CD4-positive, CD25-positive, alpha-beta regulatory T cell (primary cell): ENCODE measurements at regions not wholly inside any gene's neighbourhood (a gene's known extent, or its start where the extent isn't known, plus 50 kb on each side); places are given as distances from the start of the nearest gene placed in this dataset.

Experiments used
- ATAC-seq, 2 donors: fragments of 150-1000 bp; cut with Tn5 transposase; one replicate each; pipeline ENCODE4 v1.10.0; 2021; ENCODE audit warnings: low read depth in 2 of 2, moderate number of reproducible peaks in 2 of 2, moderate library complexity in 1 of 2
- DNase-seq, 3 donors: peaks; one replicate each; pipeline versions ENCODE4 v3.0.0 to v3.0.0-alpha.2; 2012 to 2022; ENCODE audit warnings: mixed read lengths in 1 of 3
- H3K27ac ChIP-seq: one replicate; pipeline ENCODE4 v1.7.0; 2013; ENCODE audit warnings: mild to moderate bottlenecking, low read length; ENCODE audit not compliant: insufficient read depth, poor library complexity, severe bottlenecking
- H3K27me3 ChIP-seq: one replicate; pipeline ENCODE4 v1.7.0; 2013; ENCODE audit warnings: low read length; ENCODE audit not compliant: control insufficient read depth, insufficient read depth
- H3K36me3 ChIP-seq: one replicate; pipeline ENCODE4 v1.7.0; 2013; ENCODE audit warnings: mild to moderate bottlenecking, low read length, moderate library complexity; ENCODE audit not compliant: control insufficient read depth, insufficient read depth
- H3K4me1 ChIP-seq: 2 replicates; pipeline ENCODE4 v1.7.0; 2013; ENCODE audit warnings: mild to moderate bottlenecking, low read length; ENCODE audit not compliant: insufficient read depth, control insufficient read depth, poor library complexity, severe bottlenecking
- H3K4me3 ChIP-seq: one replicate; pipeline ENCODE4 v1.7.0; 2013; ENCODE audit warnings: low read depth, mild to moderate bottlenecking, low read length, moderate library complexity
- H3K9me3 ChIP-seq, 2 experiments: 1 replicate in 1 of 2; 2 replicates in 1 of 2; pipeline ENCODE4 v1.7.0; 2013; ENCODE audit warnings: low read length in 2 of 2, mild to moderate bottlenecking in 1 of 2, moderate library complexity in 1 of 2; ENCODE audit not compliant: control insufficient read depth in 2 of 2
- H3K27ac Mint-ChIP-seq, 3 donors: one replicate each; pipeline ENCODE4 v1.8.0; 2020 to 2022; ENCODE audit warnings: mild to moderate bottlenecking in 3 of 3, mixed read lengths in 3 of 3, moderate library complexity in 2 of 3
- H3K27me3 Mint-ChIP-seq: one replicate; pipeline ENCODE4 v1.8.0; 2022; ENCODE audit warnings: mild to moderate bottlenecking, mixed read lengths
- H3K36me3 Mint-ChIP-seq: one replicate; pipeline ENCODE4 v1.8.0; 2020; ENCODE audit warnings: mixed read lengths
- H3K4me1 Mint-ChIP-seq, 4 donors: one replicate each; pipeline ENCODE4 v1.8.0; 2020 to 2022; ENCODE audit warnings: mixed read lengths in 4 of 4, mild to moderate bottlenecking in 1 of 4
- H3K4me3 Mint-ChIP-seq, 4 donors: one replicate each; pipeline ENCODE4 v1.8.0; 2020 to 2022; ENCODE audit warnings: mild to moderate bottlenecking in 4 of 4, mixed read lengths in 4 of 4, moderate library complexity in 3 of 4
- H3K9me3 Mint-ChIP-seq, 7 donors: one replicate each; pipeline ENCODE4 v1.8.0; 2020 to 2022; ENCODE audit warnings: mixed read lengths in 7 of 7, mild to moderate bottlenecking in 3 of 7, moderate library complexity in 2 of 7

DNA sequence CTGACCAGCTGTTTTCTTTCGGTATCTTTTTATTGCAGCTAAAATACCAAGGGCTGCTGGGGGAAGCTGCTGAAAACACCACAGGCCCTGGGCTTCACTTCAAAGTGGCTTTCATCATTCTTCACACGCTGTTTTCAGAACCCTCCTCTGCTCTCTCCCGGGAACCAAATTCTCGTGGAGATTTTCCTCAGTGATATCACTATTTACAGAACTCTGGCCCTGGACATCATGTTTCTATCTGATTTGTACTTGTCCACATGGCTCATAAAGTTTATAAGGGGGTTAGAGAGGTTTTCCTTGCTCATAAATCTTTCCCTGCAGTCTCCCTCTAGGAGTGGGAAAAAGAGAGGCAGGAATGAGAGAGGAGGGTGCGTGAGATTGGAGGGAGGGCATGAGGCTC is 177.4 kb upstream of the NPVF start:
- Histone ChIP-seq H3K4me1 (no peaks in the 10 kb centered on the region), H3K4me3 (no peak overlapping the region), H3K9me3 (no peaks in the 10 kb centered on the region), H3K36me3 (no peaks in the 10 kb centered on the region), H3K27ac (no peak overlapping the region), H3K27me3 (no peaks in the 10 kb centered on the region)
- no peak for DNase-seq
- peaks cover 0 to 2% (median 0%) of the 10 kb centered on the region in 7 donors for H3K9me3 Mint-ChIP-seq
- H3K4me3 Mint-ChIP-seq, result no peak overlapping the region
- H3K27me3 Mint-ChIP-seq, result peaks cover 5% of the 10 kb centered on the region
- no peak for ATAC-seq
- no peaks in the 10 kb centered on the region for H3K36me3 Mint-ChIP-seq
- no peaks in the 10 kb centered on the region for H3K4me1 Mint-ChIP-seq
- peak overlapping the region in 1 of 3 donors; percentile 50 for H3K27ac Mint-ChIP-seq

DNA sequence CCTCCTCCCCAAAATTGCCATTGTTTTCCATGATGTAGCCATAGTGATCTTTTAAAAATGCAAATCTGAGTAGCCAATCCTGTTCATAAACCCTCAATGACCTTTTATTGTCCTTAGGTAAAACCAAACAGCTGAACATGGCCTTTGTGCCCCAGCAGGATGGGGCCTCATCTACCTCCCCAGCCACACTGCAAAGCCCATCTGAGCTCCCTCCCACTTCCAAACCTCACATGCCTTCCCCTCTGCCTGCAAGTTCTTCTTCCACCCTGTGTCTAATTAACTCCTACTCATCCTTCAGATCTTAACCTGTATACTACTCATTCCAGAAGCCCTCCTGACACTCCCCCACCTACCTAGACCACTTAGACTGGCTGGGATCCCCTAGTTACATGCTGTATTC is 178.8 kb upstream of the NPVF start:
- Mint-ChIP-seq H3K27ac (no peak overlapping the region), H3K9me3 (no peaks in the 10 kb centered on the region), H3K27me3 (no peaks in the 10 kb centered on the region), H3K4me3 (no peak overlapping the region), H3K36me3 (no peaks in the 10 kb centered on the region), H3K4me1 (no peaks in the 10 kb centered on the region)
- Histone ChIP-seq H3K4me1 (no peaks in the 10 kb centered on the region), H3K36me3 (no peaks in the 10 kb centered on the region), H3K4me3 (no peak overlapping the region), H3K27me3 (no peaks in the 10 kb centered on the region), H3K9me3 (no peaks in the 10 kb centered on the region), H3K27ac (no peak overlapping the region)
- DNase-seq (no peak), ATAC-seq (no peak)

DNA sequence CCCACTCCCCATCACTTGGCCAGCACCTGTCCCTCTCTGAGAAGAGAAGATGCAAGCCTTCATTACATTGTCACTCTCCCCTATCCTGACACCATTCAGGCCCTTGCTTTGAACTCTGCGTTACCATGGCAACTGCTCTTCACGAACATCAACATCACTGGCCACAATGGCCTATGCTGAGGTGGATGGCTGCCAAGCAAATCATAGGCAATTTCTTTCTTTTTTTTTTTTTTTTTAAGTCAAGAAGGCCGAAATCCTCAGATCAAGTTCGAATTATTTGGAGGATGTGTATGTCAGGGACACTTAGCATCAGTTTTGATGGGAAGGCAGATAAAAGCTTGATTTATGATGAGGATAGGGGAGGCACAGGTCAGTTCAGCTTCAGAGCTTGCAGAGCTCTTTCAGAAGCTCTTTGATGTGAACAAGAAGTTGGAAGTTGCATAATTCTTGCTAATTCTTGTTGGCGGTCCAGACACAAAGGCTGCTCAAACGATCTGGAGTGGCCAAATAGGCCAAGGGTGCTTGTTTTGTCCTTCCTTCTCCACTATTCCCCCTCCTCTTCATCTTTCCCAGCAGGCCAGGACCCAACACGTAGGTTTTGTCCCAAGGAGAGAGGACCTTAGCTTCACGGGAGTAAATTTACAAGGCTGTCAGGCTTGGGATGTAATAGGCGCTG is 179.9 kb upstream of the NPVF start:
- H3K27me3 Mint-ChIP-seq, result no peaks in the 10 kb centered on the region
- no peak overlapping the region for H3K4me3 Mint-ChIP-seq
- no peak overlapping the region for H3K27ac ChIP-seq
- H3K27ac Mint-ChIP-seq, result no peak overlapping the region
- no peaks in the 10 kb centered on the region for H3K36me3 Mint-ChIP-seq
- no peaks in the 10 kb centered on the region for H3K9me3 ChIP-seq
- ATAC-seq (no peak), DNase-seq (no peak)
- no peaks in the 10 kb centered on the region for H3K4me1 ChIP-seq
- H3K27me3 ChIP-seq, result no peaks in the 10 kb centered on the region
- H3K4me1 Mint-ChIP-seq, result no peaks in the 10 kb centered on the region
- H3K36me3 ChIP-seq, result no peaks in the 10 kb centered on the region
- no peaks in the 10 kb centered on the region for H3K9me3 Mint-ChIP-seq
- H3K4me3 ChIP-seq, result no peak overlapping the region

DNA sequence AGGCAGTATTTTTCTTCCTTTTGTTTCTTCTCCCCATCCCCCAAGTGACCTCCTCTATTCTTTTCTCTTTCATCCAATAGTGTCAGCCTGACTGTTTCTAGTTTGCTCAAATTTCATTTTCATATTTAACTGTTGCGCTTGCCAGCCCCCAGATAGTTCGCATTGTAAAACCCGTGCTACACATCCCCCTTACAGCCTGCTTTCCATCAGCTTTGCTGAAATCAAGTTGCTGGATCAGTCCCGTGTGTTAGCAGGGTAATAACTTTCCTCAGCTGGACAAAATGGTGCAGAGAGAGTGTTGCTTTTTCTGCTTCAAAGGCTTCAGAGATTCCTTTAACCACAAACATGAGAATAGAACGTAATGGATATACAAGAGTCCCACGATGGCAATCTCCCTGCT is 180.6 kb upstream of the NPVF start:
- Mint-ChIP-seq H3K9me3 (no peaks in the 10 kb centered on the region), H3K27me3 (no peaks in the 10 kb centered on the region), H3K4me1 (no peaks in the 10 kb centered on the region), H3K27ac (no peak overlapping the region), H3K4me3 (no peak overlapping the region), H3K36me3 (no peaks in the 10 kb centered on the region)
- no peaks in the 10 kb centered on the region for H3K4me1 ChIP-seq
- no peak for ATAC-seq
- no peaks in the 10 kb centered on the region for H3K36me3 ChIP-seq
- no peak overlapping the region for H3K27ac ChIP-seq
- DNase-seq, result no peak
- no peak overlapping the region for H3K4me3 ChIP-seq
- no peaks in the 10 kb centered on the region for H3K9me3 ChIP-seq
- no peaks in the 10 kb centered on the region for H3K27me3 ChIP-seq

DNA sequence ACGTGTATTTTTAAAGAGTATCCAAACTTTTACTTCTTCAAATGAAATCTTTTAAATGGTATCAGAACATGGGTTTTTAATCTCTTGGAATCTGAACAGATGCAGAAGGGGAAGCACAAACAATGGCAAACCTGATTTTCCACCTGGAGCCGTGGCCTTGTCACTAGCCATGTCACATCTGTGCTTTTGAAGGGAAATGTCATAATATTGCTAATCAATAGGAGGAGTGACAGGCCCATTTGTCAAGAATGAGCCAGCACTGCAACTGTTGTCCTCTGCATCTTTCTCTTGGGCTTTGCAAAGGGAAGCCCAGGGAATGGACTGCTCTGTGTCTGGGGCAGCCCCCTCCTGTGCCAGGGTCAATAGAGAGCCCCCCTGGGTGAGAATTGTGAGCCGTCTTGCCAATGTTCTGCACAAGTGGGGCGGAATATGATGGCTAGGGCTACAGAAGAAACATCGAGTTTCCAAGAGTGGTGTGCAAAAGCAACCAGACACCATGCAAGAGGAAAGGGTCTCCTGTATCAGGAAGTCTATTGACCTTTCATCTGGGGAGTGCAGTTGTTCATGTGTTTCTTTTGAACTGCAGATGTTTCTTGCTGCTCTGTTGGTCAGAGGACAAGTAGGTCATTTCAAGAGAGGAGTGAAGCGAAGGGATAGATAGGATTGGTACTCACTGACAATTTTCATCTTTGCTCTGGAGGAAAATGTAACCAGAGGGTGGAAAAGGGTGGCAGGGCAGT is 181.8 kb upstream of the NPVF start:
- Mint-ChIP-seq H3K36me3 (no peaks in the 10 kb centered on the region), H3K9me3 (no peaks in the 10 kb centered on the region), H3K4me1 (no peaks in the 10 kb centered on the region), H3K27me3 (no peaks in the 10 kb centered on the region), H3K4me3 (no peak overlapping the region), H3K27ac (no peak overlapping the region)
- no peaks in the 10 kb centered on the region for H3K36me3 ChIP-seq
- no peak overlapping the region for H3K4me3 ChIP-seq
- H3K9me3 ChIP-seq, result no peaks in the 10 kb centered on the region
- ATAC-seq (no peak), DNase-seq (no peak)
- H3K4me1 ChIP-seq, result no peaks in the 10 kb centered on the region
- no peaks in the 10 kb centered on the region for H3K27me3 ChIP-seq
- no peak overlapping the region for H3K27ac ChIP-seq

DNA sequence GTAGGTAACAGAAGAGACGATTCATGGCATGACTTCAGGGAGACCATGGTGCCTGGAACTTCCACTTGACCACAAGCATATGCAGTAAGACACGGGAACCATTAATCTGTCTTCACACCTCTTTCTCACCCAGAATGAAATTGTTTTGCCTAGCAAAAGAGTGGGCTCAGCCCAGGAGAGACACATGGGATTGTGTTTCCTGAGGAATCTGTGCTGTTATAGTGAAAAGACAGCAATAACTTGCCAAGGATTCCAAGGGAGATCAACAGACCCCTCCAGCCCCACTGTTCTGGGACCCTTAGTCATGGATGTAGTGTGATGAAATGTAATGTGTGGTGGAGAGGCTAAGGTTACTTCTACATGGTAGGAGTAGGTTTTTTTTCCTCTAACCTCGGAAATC is 192.5 kb upstream of the NPVF start:
- H3K4me1 ChIP-seq, result no peaks in the 10 kb centered on the region
- no peak overlapping the region for H3K4me3 Mint-ChIP-seq
- ATAC-seq, result no peak
- H3K9me3 Mint-ChIP-seq, result peaks cover 0 to 1% (median 0%) of the 10 kb centered on the region in 7 donors
- H3K27ac Mint-ChIP-seq, result no peak overlapping the region
- no peaks in the 10 kb centered on the region for H3K4me1 Mint-ChIP-seq
- H3K27me3 Mint-ChIP-seq, result peaks cover 10% of the 10 kb centered on the region
- H3K36me3 Mint-ChIP-seq, result no peaks in the 10 kb centered on the region
- H3K27ac ChIP-seq, result no peak overlapping the region
- H3K4me3 ChIP-seq, result no peak overlapping the region
- DNase-seq, result no peak
- H3K27me3 ChIP-seq, result no peaks in the 10 kb centered on the region
- H3K36me3 ChIP-seq, result no peaks in the 10 kb centered on the region
- H3K9me3 ChIP-seq, result no peaks in the 10 kb centered on the region

DNA sequence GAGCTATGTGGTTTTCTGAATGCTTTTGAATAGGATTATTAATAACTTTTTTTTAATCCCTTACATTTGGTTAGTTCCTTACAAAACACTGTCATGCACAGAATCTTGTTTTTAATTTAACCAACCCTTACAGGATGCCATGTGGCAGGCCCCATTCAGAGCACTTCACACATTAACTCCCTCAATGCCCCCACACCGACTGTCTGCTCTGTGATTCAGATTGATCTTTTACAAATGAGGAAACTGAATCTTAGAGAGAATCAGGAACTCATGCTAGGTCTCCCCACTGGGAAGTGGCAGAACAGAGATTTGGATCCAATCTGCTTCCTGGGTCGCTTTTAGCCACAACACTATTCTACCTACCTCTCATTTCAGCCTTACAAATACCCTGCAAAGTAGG is 195.8 kb upstream of the NPVF start:
- Mint-ChIP-seq H3K4me1 (no peaks in the 10 kb centered on the region), H3K9me3 (peaks cover 0 to 1% (median 0%) of the 10 kb centered on the region in 7 donors), H3K27ac (peak overlapping the region in 1 of 3 donors; percentile 17), H3K27me3 (peaks cover 4% of the 10 kb centered on the region), H3K36me3 (no peaks in the 10 kb centered on the region), H3K4me3 (no peak overlapping the region)
- Histone ChIP-seq H3K4me1 (no peaks in the 10 kb centered on the region), H3K27ac (no peak overlapping the region), H3K9me3 (no peaks in the 10 kb centered on the region), H3K36me3 (no peaks in the 10 kb centered on the region), H3K4me3 (no peak overlapping the region), H3K27me3 (no peaks in the 10 kb centered on the region)
- ATAC-seq (no peak), DNase-seq (no peak)

DNA sequence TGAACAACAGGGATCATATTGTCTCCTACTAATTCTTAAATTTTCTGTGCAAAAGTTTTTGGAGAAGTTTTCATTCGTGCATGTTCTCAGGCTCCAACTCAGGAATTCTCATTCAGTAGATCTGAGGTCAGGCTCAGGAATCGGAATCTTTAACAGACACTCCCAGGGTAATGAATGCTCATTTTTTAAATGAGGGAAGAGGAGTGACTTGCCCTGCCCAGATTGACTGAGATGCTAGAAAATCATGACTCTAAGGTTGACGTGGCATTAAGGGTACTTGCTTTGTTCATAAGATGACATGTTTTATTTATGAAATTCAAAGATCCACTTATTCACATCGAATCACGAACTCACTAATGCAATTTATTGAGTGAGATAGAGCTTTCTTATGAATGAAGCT is 196.6 kb upstream of the NPVF start:
- Histone ChIP-seq H3K4me1 (no peaks in the 10 kb centered on the region), H3K27ac (no peak overlapping the region), H3K36me3 (no peaks in the 10 kb centered on the region), H3K4me3 (no peak overlapping the region), H3K9me3 (no peaks in the 10 kb centered on the region), H3K27me3 (no peaks in the 10 kb centered on the region)
- H3K36me3 Mint-ChIP-seq, result no peaks in the 10 kb centered on the region
- H3K4me3 Mint-ChIP-seq, result no peak overlapping the region
- H3K4me1 Mint-ChIP-seq, result no peaks in the 10 kb centered on the region
- peaks cover 4% of the 10 kb centered on the region for H3K27me3 Mint-ChIP-seq
- peaks cover 0 to 1% (median 0%) of the 10 kb centered on the region in 7 donors for H3K9me3 Mint-ChIP-seq
- no peak for DNase-seq
- H3K27ac Mint-ChIP-seq, result no peak overlapping the region
- ATAC-seq, result no peak
